GM12878 (cell line): ENCODE measurements at regions not wholly inside any gene's neighbourhood (a gene's known extent, or its start where the extent isn't known, plus 50 kb on each side); places are given as distances from the start of the nearest gene placed in this dataset.

Experiments
- ATAC-seq: fragments of 200-7000 bp; cut with Tn5 transposase; 3 replicates; pipeline ENCODE4 v1.9.1; 2020; ENCODE audit warnings: mild to moderate bottlenecking, moderate library complexity
- BruUV-seq: library from RNA; stranded (reverse); fragments of 400-500 nt; replicated peaks from 2 replicates; lab custom pipeline; 2021; lab: Mats Ljungman, UMichigan
- CTCF ChIA-PET: fragments of 300-600 bp; sonication (Branson Sonifier 250); formaldehyde crosslinking; extraction: SDS; loops from one replicate; lab custom pipeline; 2021; ENCODE audit warnings: inconsistent platforms; lab: Yijun Ruan, JAX
- POLR2A ChIA-PET: fragments of 350-600 bp; formaldehyde crosslinking; extraction: SDS; loops from one replicate; lab custom pipeline; 2021; ENCODE audit warnings: inconsistent platforms; lab: Charles Lee
- RAD21 ChIA-PET: fragments of 300-600 bp; sonication (Branson Sonifier 250); formaldehyde crosslinking; loops from one replicate; lab custom pipeline; 2023; ENCODE audit warnings: antibody characterized with exemption; ENCODE audit not compliant: unreplicated experiment; lab: Charles Lee
- SMC1A ChIA-PET: fragments of 300-600 bp; sonication (Branson Sonifier 250); formaldehyde crosslinking; loops from one replicate; lab custom pipeline; 2023; ENCODE audit not compliant: unreplicated experiment, uncharacterized antibody; lab: Charles Lee
- DNase-seq: peaks from one replicate; pipeline ENCODE4 v3.0.0-alpha.2; 2011; ENCODE audit warnings: low read depth, low spot score
- FAIRE-seq: peaks from 3 replicates; lab custom pipeline; 2011; peaks lifted over from hg19 to GRCh38; lab: Jason Lieb, UNC
- H2AFZ ChIP-seq: 2 replicates; pipeline ENCODE4 v1.6.0; 2011; ENCODE audit warnings: low read depth, low read length, control low read depth; ENCODE audit not compliant: control insufficient read depth
- H3K27ac ChIP-seq: 2 replicates; pipeline ENCODE4 v1.5.1; 2011; ENCODE audit warnings: control low read depth; ENCODE audit not compliant: control insufficient read depth, insufficient read depth
- H3K27me3 ChIP-seq, 2 experiments: replicated peaks in 1 of 2; 2 replicates each; pipeline versions ENCODE4 v1.6.0 to v1.6.1; 2011; ENCODE audit warnings: low read length in 1 of 2; ENCODE audit not compliant: control insufficient read depth in 2 of 2, insufficient read depth in 2 of 2
- H3K36me3 ChIP-seq, 2 experiments: 2 replicates each; pipeline ENCODE4 v1.5.1; 2011; ENCODE audit warnings: low read length in 1 of 2; ENCODE audit not compliant: control insufficient read depth in 2 of 2, insufficient read depth in 2 of 2
- H3K4me1 ChIP-seq: 2 replicates; pipeline ENCODE4 v1.6.1; 2011; ENCODE audit warnings: mild to moderate bottlenecking, low read length, moderate library complexity, mixed read lengths; ENCODE audit not compliant: control insufficient read depth, insufficient read depth
- H3K4me2 ChIP-seq: 2 replicates; pipeline ENCODE4 v1.6.0; 2011; ENCODE audit warnings: control low read depth; ENCODE audit not compliant: control insufficient read depth, insufficient read depth
- H3K4me3 ChIP-seq: fragments of 200-600 bp; sonication (generic); 2 replicates; pipeline ENCODE4 v1.5.1; 2016
- H3K79me2 ChIP-seq: 2 replicates; pipeline ENCODE4 v1.6.0; 2011; ENCODE audit warnings: low read length; ENCODE audit not compliant: control insufficient read depth, insufficient read depth
- H3K9ac ChIP-seq: 2 replicates; pipeline ENCODE4 v1.8.0; 2011; ENCODE audit warnings: low read length, control low read depth, mixed read lengths; ENCODE audit not compliant: control insufficient read depth, insufficient read depth
- H3K9me3 ChIP-seq: replicated peaks from 3 replicates; pipeline ENCODE4 v1.5.1; 2011; ENCODE audit warnings: mild to moderate bottlenecking, low read length; ENCODE audit not compliant: control insufficient read depth, insufficient read depth
- H4K20me1 ChIP-seq: 2 replicates; pipeline ENCODE4 v1.6.0; 2011; ENCODE audit not compliant: control insufficient read depth, insufficient read depth
- BMI1 ChIP-seq: fragments of 450-650 bp; IDR thresholded peaks from 2 replicates; pipeline ENCODE4 v1.6.1; 2016; ENCODE audit warnings: mild to moderate bottlenecking, moderate library complexity, borderline replicate concordance
- IRF3 ChIP-seq: fragments of 450-650 bp; IDR thresholded peaks from 2 replicates; pipeline ENCODE4 v1.6.1; 2014; ENCODE audit warnings: mild to moderate bottlenecking
- MLLT1 ChIP-seq: fragments of 450-650 bp; IDR thresholded peaks from 2 replicates; pipeline ENCODE4 v1.6.1; 2016; ENCODE audit warnings: mild to moderate bottlenecking
- NRF1 ChIP-seq: conservative IDR thresholded peaks from 2 replicates; pipeline ENCODE4 v1.6.1; 2011; ENCODE audit warnings: mild to moderate bottlenecking, low read depth, low read length, improper control_type of control experiment
- SUZ12 ChIP-seq: fragments of 200-600 bp; sonication (generic); IDR thresholded peaks from one replicate; pipeline ENCODE4 v1.6.1; 2018; ENCODE audit warnings: antibody characterized with exemption, mild to moderate bottlenecking; ENCODE audit not compliant: unreplicated experiment
- ZBTB4 ChIP-seq: fragments of 450-650 bp; formaldehyde crosslinking; IDR thresholded peaks from 2 replicates; pipeline ENCODE4 v1.4.0; 2022; ENCODE audit warnings: mild to moderate bottlenecking, moderate library complexity
- WGBS: methylation state at CpG from one replicate; pipeline ENCODE4 v1.1.6; 2016; ENCODE audit warnings: low lambda C conversion rate; ENCODE audit not compliant: insufficient replicate concordance, insufficient coverage; ENCODE audit errors: missing lambda C conversion rate; 5-methylcytosine and 5-hydroxymethylcytosine counted together
- in situ Hi-C: fragments of 300-500 bp; cut with MboI; formaldehyde crosslinking; loops from 9 replicates; pipeline ENCODE4 v1.14.3; 2018; ENCODE audit warnings: mixed read lengths
- intact Hi-C: fragments of 100-400 bp; cut with micrococcal nuclease; formaldehyde crosslinking; loops from one replicate; pipeline ENCODE4 v1.14.2; 2022; ENCODE audit not compliant: unreplicated experiment

GRCh38 chr6:81838724-81839426 is 86.4 kb upstream of the TENT5A start (continued):
- TF ChIP-seq IRF3, result no peak

GRCh38 chr6:81838031-81838430 is 85.5 kb upstream of the TENT5A start:
- intact Hi-C loops, result no loop called here
- SMC1A ChIA-PET, result interaction anchor here (0.7 to 1.9 kb wide), 7 partner anchors 9 to 1831 kb away, joined by 3 to 6 read pairs (median 3); no protein-coding TSS in a partner anchor
- DNase-seq (no peak), ATAC-seq (no peak), FAIRE-seq (no peak)
- Histone ChIP-seq H3K4me1 (no peaks in the 10 kb centered on the region), H3K79me2 (no peaks in the 10 kb centered on the region), H3K4me2 (no peak overlapping the region), H3K27ac (no peak overlapping the region), H3K9me3 (no peaks in the 10 kb centered on the region), H4K20me1 (no peaks in the 10 kb centered on the region), H2AFZ (no peak overlapping the region), H3K27me3 (no peaks in the 10 kb centered on the region), H3K4me3 (no peak overlapping the region), H3K36me3 (no peaks in the 10 kb centered on the region), H3K9ac (no peak overlapping the region)
- WGBS, result 45% methylated on average over 4 of the region's 4 CpGs
- BruUV-seq, result no TSS peak
- TF ChIP-seq ZBTB4 (no peak), MLLT1 (no peak), NRF1 (no peak), SUZ12 (no peak), BMI1 (no peak)
- CTCF ChIA-PET, result interaction anchor here (0.6 to 0.7 kb wide), 2 partner anchors 14 to 95 kb away, joined by 3 to 4 read pairs; no protein-coding TSS in a partner anchor
- POLR2A ChIA-PET, result no interaction called here
- in situ Hi-C loops, result no loop called here
- RAD21 ChIA-PET, result no interaction called here
